Adrenal gland (tissue), 9 donors: ENCODE measurements at regions not wholly inside any gene's neighbourhood (a gene's known extent, or its start where the extent isn't known, plus 50 kb on each side); places are given as distances from the start of the nearest gene placed in this dataset.

Source experiments
- DNase-seq, 7 donors: peaks; one replicate each; pipeline ENCODE4 v3.0.0-alpha.2; 2019 to 2020
- H3K27ac ChIP-seq, 5 donors: fragments of 200-600 bp; sonication (generic) in 4 of 5; 1 replicate in 3 of 5; 2 replicates in 2 of 5; pipeline versions ENCODE4 v1.5.1 to v1.8.0; 2016 to 2020; ENCODE audit warnings: mild to moderate bottlenecking in 1 of 5
- H3K27me3 ChIP-seq: fragments of 200-600 bp; 2 replicates; pipeline ENCODE4 v1.8.0; 2021
- H3K36me3 ChIP-seq, 2 donors: fragments of 200-600 bp; replicated peaks in 1 of 2; 1 replicate in 1 of 2; 2 replicates in 1 of 2; pipeline versions ENCODE4 v1.5.1 to v1.8.0; 2018 to 2022
- H3K4me1 ChIP-seq, 2 donors: fragments of 200-600 bp; replicated peaks in 1 of 2; 1 replicate in 1 of 2; 2 replicates in 1 of 2; pipeline versions ENCODE4 v1.5.1 to v1.8.0; 2018 to 2021
- H3K4me3 ChIP-seq, 4 donors: fragments of 200-600 bp; sonication (generic) in 3 of 4; one replicate each; pipeline ENCODE4 v1.5.1; 2016 to 2018
- H3K9me3 ChIP-seq, 3 donors: fragments of 200-600 bp; sonication (generic) in 1 of 3; replicated peaks in 1 of 3; 1 replicate in 2 of 3; 2 replicates in 1 of 3; pipeline versions ENCODE4 v1.5.1 to v1.8.0; 2016 to 2021
- POLR2A ChIP-seq, 2 donors: fragments of 450-650 bp; IDR thresholded peaks; one replicate each; pipeline ENCODE4 v1.6.1; 2017; ENCODE audit warnings: antibody characterized with exemption in 2 of 2, mild to moderate bottlenecking in 2 of 2, moderate library complexity in 1 of 2
- WGBS, 4 donors: extraction: QIAGEN DNeasy Blood & Tissue Kit in 2 of 4; methylation state at CpG; one replicate each; pipeline versions ENCODE4 v1.1.5 to v1.1.7; 2013 to 2017; 5-methylcytosine and 5-hydroxymethylcytosine counted together
- intact Hi-C, 2 donors: fragments of 100-400 bp; cut with DNase I; formaldehyde crosslinking; loops; one replicate each; pipeline versions ENCODE4 v1.14.1 to v1.15.0; 2022 to 2023
- TF ChIP-seq, protein P1 (sequence below), 6 experiments: fragments of 450-650 bp in 4 of 6; fragments of 200-600 bp in 2 of 6; sonication (generic) in 1 of 6; IDR thresholded peaks; 1 replicate in 5 of 6; 2 replicates in 1 of 6; pipeline versions ENCODE4 v1.5.1 to v1.8.0; 2016 to 2021; ENCODE audit warnings: antibody characterized with exemption in 6 of 6, mild to moderate bottlenecking in 2 of 6, moderate library complexity in 1 of 6
- donor health status: healthy with polysubstance abuse.
- donor health status: Bipolar disorder and iron deficiency.
- donor health status: DM: yes; HTN: yes; CAD: no.
- donor health status: DM: no; HTN: no; CAD: no.
- donor health status: DM: no; HTN: no; CAD: no.

GRCh38 chr4:97116511-97116910, 1026.8 kb downstream of the STPG2 start:
- Histone ChIP-seq H3K36me3 (no peaks in the 10 kb centered on the region), H3K27me3 (no peaks in the 10 kb centered on the region), H3K4me1 (no peaks in the 10 kb centered on the region), H3K9me3 (no peaks in the 10 kb centered on the region), H3K27ac (no peak overlapping the region), H3K4me3 (no peak overlapping the region)
- TF ChIP-seq, protein P1, sequence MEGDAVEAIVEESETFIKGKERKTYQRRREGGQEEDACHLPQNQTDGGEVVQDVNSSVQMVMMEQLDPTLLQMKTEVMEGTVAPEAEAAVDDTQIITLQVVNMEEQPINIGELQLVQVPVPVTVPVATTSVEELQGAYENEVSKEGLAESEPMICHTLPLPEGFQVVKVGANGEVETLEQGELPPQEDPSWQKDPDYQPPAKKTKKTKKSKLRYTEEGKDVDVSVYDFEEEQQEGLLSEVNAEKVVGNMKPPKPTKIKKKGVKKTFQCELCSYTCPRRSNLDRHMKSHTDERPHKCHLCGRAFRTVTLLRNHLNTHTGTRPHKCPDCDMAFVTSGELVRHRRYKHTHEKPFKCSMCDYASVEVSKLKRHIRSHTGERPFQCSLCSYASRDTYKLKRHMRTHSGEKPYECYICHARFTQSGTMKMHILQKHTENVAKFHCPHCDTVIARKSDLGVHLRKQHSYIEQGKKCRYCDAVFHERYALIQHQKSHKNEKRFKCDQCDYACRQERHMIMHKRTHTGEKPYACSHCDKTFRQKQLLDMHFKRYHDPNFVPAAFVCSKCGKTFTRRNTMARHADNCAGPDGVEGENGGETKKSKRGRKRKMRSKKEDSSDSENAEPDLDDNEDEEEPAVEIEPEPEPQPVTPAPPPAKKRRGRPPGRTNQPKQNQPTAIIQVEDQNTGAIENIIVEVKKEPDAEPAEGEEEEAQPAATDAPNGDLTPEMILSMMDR (IDR thresholded peaks at IDR 0.05), result no peak
- TF ChIP-seq POLR2A (IDR thresholded peaks at IDR 0.05), result no peak
- 53 to 60% (median 57%) methylated on average over 2 of the region's 2 CpGs for WGBS, 4 donors
- intact Hi-C loops, result no loop called here
- no peak for DNase-seq

DNA sequence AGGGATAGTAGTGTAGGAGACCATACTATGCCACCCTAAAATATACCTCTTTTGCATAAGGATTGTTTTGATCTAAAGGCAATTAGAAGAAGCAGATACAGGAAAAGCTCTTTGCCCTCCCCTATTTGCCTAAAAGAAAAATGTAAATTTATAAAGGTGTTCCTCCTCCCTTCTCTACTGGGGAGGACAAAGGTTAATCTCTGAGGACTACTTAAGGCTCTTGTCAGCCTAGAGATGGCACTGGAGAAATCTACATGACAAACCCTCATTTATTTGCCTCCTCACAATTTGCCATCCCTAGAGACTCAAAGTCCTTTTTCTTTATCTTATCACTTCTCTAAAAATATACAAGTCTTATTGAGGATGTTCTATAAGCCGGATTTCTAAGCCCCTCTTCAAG, 1021.8 kb downstream of the STPG2 start:
- Histone ChIP-seq H3K4me3 (no peak overlapping the region), H3K27me3 (no peaks in the 10 kb centered on the region), H3K4me1 (no peaks in the 10 kb centered on the region), H3K27ac (no peak overlapping the region), H3K36me3 (no peaks in the 10 kb centered on the region), H3K9me3 (no peaks in the 10 kb centered on the region)
- no peak for DNase-seq
- intact Hi-C loops, result no loop called here
- no peak for TF ChIP-seq POLR2A (IDR thresholded peaks at IDR 0.05)
- TF ChIP-seq, protein P1 (IDR thresholded peaks at IDR 0.05), result no peak
- WGBS, 4 donors, result 63 to 79% (median 71%) methylated on average over 1 of the region's 1 CpG

- Histone ChIP-seq H3K27ac (no peak overlapping the region), H3K4me3 (no peak overlapping the region), H3K4me1 (no peaks in the 10 kb centered on the region), H3K9me3 (no peaks in the 10 kb centered on the region), H3K27me3 (no peaks in the 10 kb centered on the region), H3K36me3 (no peaks in the 10 kb centered on the region)
- no peak for DNase-seq
- TF ChIP-seq, protein P1 (IDR thresholded peaks at IDR 0.05), result no peak
- TF ChIP-seq POLR2A (IDR thresholded peaks at IDR 0.05), result no peak
- 60 to 94% (median 78%) methylated on average over 4 of the region's 4 CpGs for WGBS, 4 donors
- intact Hi-C loops, result no loop called here
Observed at GRCh38 chr4:97123573-97123972, 1019.7 kb downstream of the STPG2 start.

DNA sequence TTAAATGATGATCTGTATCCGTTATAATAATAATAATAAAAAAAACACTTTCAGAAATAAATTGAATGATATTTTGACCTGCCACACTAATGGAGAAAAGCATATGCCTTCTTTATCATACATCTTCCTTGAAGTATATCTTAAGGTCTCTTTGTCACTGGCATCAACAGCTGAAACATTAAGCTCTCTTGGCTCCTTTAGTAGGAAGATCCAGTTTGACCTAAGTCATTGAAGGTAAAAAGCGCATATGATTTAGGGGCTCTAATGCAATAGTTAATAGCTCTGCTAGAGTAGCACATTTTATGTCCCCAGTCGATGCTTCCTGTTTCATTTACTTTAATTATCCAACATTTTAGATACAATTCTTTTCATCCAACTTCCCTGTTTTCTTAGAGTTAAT, 1010.8 kb downstream of the STPG2 start:
- no peaks in the 10 kb centered on the region for H3K27me3 ChIP-seq
- no peak overlapping the region for H3K4me3 ChIP-seq
- no peaks in the 10 kb centered on the region for H3K4me1 ChIP-seq
- H3K36me3 ChIP-seq, result no peaks in the 10 kb centered on the region
- TF ChIP-seq, protein P1 (IDR thresholded peaks at IDR 0.05), result no peak
- TF ChIP-seq POLR2A (IDR thresholded peaks at IDR 0.05), result no peak
- intact Hi-C loops, result no loop called here
- 54 to 62% (median 59%) methylated on average over 3 of the region's 3 CpGs for WGBS, 4 donors
- DNase-seq, result no peak
- no peaks in the 10 kb centered on the region for H3K9me3 ChIP-seq
- no peak overlapping the region for H3K27ac ChIP-seq
